Neuronal stem cell (in vitro differentiated cells): ENCODE measurements at regions not wholly inside any gene's neighbourhood (a gene's known extent, or its start where the extent isn't known, plus 50 kb on each side); places are given as distances from the start of the nearest gene placed in this dataset.
A peak's percentile ranks its signal among the peaks of the same experiment; 100 is the strongest.

Experiments
- DNase-seq: peaks from one replicate; pipeline ENCODE4 v3.0.0-alpha.2; 2013; ENCODE audit warnings: low spot score
- H2AFZ ChIP-seq: one replicate; pipeline ENCODE4 v1.6.1; 2013; ENCODE audit warnings: mild to moderate bottlenecking, low read length, inconsistent platforms
- H2AK5ac ChIP-seq: 2 replicates; pipeline ENCODE4 v1.6.1; 2013; ENCODE audit warnings: low read depth, mild to moderate bottlenecking, inconsistent platforms, low read length, moderate library complexity, mixed read lengths
- H2BK120ac ChIP-seq: 2 replicates; pipeline ENCODE4 v1.6.1; 2013; ENCODE audit warnings: low read depth, mild to moderate bottlenecking, inconsistent platforms, low read length, moderate library complexity, mixed read lengths
- H2BK12ac ChIP-seq: one replicate; pipeline ENCODE4 v1.6.1; 2013; ENCODE audit warnings: low read length, inconsistent platforms
- H2BK15ac ChIP-seq: 2 replicates; pipeline ENCODE4 v1.6.1; 2013; ENCODE audit warnings: mild to moderate bottlenecking, low read length, inconsistent platforms, mixed read lengths
- H2BK5ac ChIP-seq: one replicate; pipeline ENCODE4 v1.6.1; 2013; ENCODE audit warnings: inconsistent platforms, mild to moderate bottlenecking, low read length, moderate library complexity
- H3K14ac ChIP-seq: one replicate; pipeline ENCODE4 v1.6.1; 2013; ENCODE audit warnings: low read length, inconsistent platforms
- H3K18ac ChIP-seq: 2 replicates; pipeline ENCODE4 v1.6.1; 2013; ENCODE audit warnings: low read length, inconsistent platforms
- H3K23ac ChIP-seq: 2 replicates; pipeline ENCODE4 v1.6.1; 2013; ENCODE audit warnings: low read depth, mild to moderate bottlenecking, mixed read lengths, low read length, inconsistent platforms; ENCODE audit not compliant: poor library complexity
- H3K27ac ChIP-seq: replicated peaks from 3 replicates; pipeline ENCODE4 v1.5.1; 2013; ENCODE audit warnings: low read length, inconsistent platforms
- H3K27me3 ChIP-seq, 3 experiments: 2 replicates each; pipeline ENCODE4 v1.6.1; 2013; ENCODE audit warnings: low read length in 3 of 3, mild to moderate bottlenecking in 2 of 3, inconsistent platforms in 1 of 3, low read depth in 1 of 3, mixed read lengths in 1 of 3, moderate library complexity in 1 of 3; ENCODE audit not compliant: control insufficient read depth in 3 of 3, insufficient read depth in 3 of 3
- H3K36me3 ChIP-seq, 2 donors: replicated peaks in 1 of 2; 2 replicates each; pipeline ENCODE4 v1.6.1; 2013; ENCODE audit warnings: low read length in 2 of 2; ENCODE audit not compliant: control insufficient read depth in 2 of 2, insufficient read depth in 2 of 2
- H3K4ac ChIP-seq: 2 replicates; pipeline ENCODE4 v1.6.1; 2013; ENCODE audit warnings: inconsistent platforms, mild to moderate bottlenecking, low read length, moderate library complexity
- H3K4me1 ChIP-seq, 2 donors: 1 replicate in 1 of 2; 2 replicates in 1 of 2; pipeline ENCODE4 v1.6.1; 2013; ENCODE audit warnings: low read length in 2 of 2, low read depth in 1 of 2; ENCODE audit not compliant: control insufficient read depth in 2 of 2, insufficient read depth in 1 of 2
- H3K4me2 ChIP-seq: one replicate; pipeline ENCODE4 v1.6.1; 2013; ENCODE audit warnings: mild to moderate bottlenecking, low read length, inconsistent platforms; ENCODE audit not compliant: insufficient read depth, poor library complexity, severe bottlenecking
- H3K4me3 ChIP-seq, 2 donors: 2 replicates each; pipeline ENCODE4 v1.5.1; 2013; ENCODE audit warnings: low read length in 2 of 2, mild to moderate bottlenecking in 2 of 2, inconsistent platforms in 1 of 2, moderate library complexity in 1 of 2
- H3K79me1 ChIP-seq: one replicate; pipeline ENCODE4 v1.6.1; 2013; ENCODE audit warnings: low read depth, mild to moderate bottlenecking, inconsistent platforms, low read length, moderate library complexity
- H3K9ac ChIP-seq: one replicate; pipeline ENCODE4 v1.6.1; 2013; ENCODE audit warnings: mild to moderate bottlenecking, low read depth, low read length, inconsistent platforms; ENCODE audit not compliant: poor library complexity
- H3K9me3 ChIP-seq, 2 donors: replicated peaks in 1 of 2; 2 replicates each; pipeline versions ENCODE3 to v1.6.1; 2013; ENCODE audit warnings: low read length in 2 of 2, mild to moderate bottlenecking in 2 of 2, inconsistent platforms in 1 of 2, low read depth in 1 of 2, mixed read lengths in 1 of 2, moderate library complexity in 1 of 2; ENCODE audit not compliant: control insufficient read depth in 2 of 2, insufficient read depth in 1 of 2
- H4K8ac ChIP-seq: one replicate; pipeline ENCODE4 v1.6.1; 2013; ENCODE audit warnings: low read depth, mild to moderate bottlenecking, inconsistent platforms, low read length, moderate library complexity
- H4K91ac ChIP-seq: one replicate; pipeline ENCODE4 v1.6.1; 2013; ENCODE audit warnings: low read length, low read depth, mild to moderate bottlenecking, inconsistent platforms; ENCODE audit not compliant: poor library complexity
- WGBS, 2 donors: extraction: QIAGEN DNeasy Blood & Tissue Kit; methylation state at CpG; one replicate each; pipeline ENCODE4 v1.1.7; 2013; ENCODE audit warnings: missing lambda C conversion rate in 2 of 2, mixed read lengths in 1 of 2; ENCODE audit not compliant: insufficient read length in 2 of 2, insufficient replicate concordance in 1 of 2; ENCODE audit errors: extremely low coverage in 2 of 2; 5-methylcytosine and 5-hydroxymethylcytosine counted together

DNA sequence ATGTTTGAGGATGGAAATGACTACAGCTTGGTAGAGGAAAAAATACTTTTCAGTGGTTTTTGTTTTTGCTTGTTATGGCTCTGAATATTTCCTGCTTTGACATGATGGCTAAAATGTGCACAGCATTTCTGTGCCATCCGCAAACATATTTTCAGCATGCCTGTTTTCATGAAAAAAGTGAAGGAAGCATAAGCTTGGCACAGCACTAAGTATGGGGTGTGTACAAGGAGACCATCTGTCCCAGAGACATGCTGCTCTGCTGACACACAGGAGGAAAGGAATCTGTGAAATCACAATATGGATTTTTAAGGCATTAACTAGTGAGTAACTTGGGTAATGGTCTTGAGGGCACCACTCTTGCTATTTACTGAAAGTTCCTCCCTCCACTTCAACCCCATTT is 595.5 kb downstream of the RWDD3 start:
- Histone ChIP-seq H3K27ac (no peak overlapping the region), H3K18ac (no peak overlapping the region), H2AFZ (no peak overlapping the region), H3K4me1 (no peaks in the 10 kb centered on the region), H3K4ac (no peak overlapping the region), H3K4me2 (no peak overlapping the region), H3K14ac (no peak overlapping the region), H3K79me1 (no peaks in the 10 kb centered on the region), H2AK5ac (no peak overlapping the region), H2BK12ac (no peak overlapping the region), H2BK5ac (no peak overlapping the region), H4K8ac (no peak overlapping the region), H4K91ac (no peak overlapping the region), H3K9ac (no peak overlapping the region), H2BK15ac (no peak overlapping the region), H3K4me3 (no peak overlapping the region), H3K27me3 (no peaks in the 10 kb centered on the region), H3K36me3 (no peaks in the 10 kb centered on the region), H3K9me3 (no peaks in the 10 kb centered on the region), H3K23ac (no peak overlapping the region), H2BK120ac (no peak overlapping the region)
- no CpG with 5 or more reads among the region's 1 CpG for WGBS, 2 donors
- DNase-seq: no peak

DNA sequence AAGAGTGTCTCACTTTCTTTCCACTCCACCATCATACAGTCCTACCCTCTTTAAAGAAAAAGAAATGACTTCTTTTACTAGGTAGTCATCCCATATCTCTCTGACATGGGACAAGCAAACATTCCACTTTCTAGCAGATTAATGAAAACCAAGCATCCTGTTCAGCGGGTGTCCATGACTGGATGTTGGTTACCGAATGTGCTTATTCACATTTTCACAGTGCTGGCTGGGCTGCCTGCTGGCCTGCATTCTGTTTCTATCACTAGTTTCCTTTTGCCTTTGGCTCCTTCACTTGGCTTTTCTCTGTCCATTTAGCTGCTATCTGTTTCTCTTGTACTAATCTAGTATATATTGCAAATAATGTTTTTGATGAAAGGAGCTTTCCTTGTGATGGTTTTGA is 598.4 kb downstream of the RWDD3 start:
- Histone ChIP-seq H2BK5ac (no peak overlapping the region), H3K27ac (no peak overlapping the region), H2BK15ac (no peak overlapping the region), H2BK12ac (no peak overlapping the region), H3K4me2 (no peak overlapping the region), H3K36me3 (no peaks in the 10 kb centered on the region), H3K4ac (no peak overlapping the region), H3K9me3 (no peaks in the 10 kb centered on the region), H3K14ac (no peak overlapping the region), H2BK120ac (no peak overlapping the region), H4K8ac (no peak overlapping the region), H3K23ac (no peak overlapping the region), H2AK5ac (no peak overlapping the region), H3K18ac (no peak overlapping the region), H3K4me1 (no peaks in the 10 kb centered on the region), H3K4me3 (no peak overlapping the region), H2AFZ (no peak overlapping the region), H3K27me3 (no peaks in the 10 kb centered on the region), H4K91ac (no peak overlapping the region), H3K79me1 (no peaks in the 10 kb centered on the region), H3K9ac (no peak overlapping the region)
- no CpG with 5 or more reads among the region's 2 CpGs for WGBS, 2 donors
- DNase-seq: no peak

DNA sequence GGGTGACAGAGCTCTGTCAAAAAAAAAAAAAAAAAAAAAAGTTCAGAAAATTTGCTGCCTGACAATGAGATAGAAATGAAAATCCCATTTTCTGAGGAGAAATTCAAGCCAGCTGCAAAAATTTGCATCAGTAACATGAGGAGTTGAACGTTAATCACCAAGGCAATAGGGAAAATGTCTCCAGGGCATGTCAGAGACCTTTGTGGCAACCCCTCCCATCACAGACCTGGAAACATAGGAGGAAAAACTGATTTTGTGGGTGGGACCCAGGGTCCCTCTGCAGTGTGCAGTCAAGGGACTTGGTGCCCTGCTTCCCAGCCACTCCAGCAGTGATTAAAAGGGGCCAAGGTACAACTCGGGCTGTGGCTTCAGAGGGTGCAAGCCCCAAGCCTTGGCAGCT is 615.4 kb downstream of the RWDD3 start:
- no peak for DNase-seq
- H3K9me3 ChIP-seq: no peaks in the 10 kb centered on the region
- no peak overlapping the region for H3K4ac ChIP-seq
- no peak overlapping the region for H4K8ac ChIP-seq
- H3K36me3 ChIP-seq: no peaks in the 10 kb centered on the region
- no peak overlapping the region for H4K91ac ChIP-seq
- H2BK5ac ChIP-seq: no peak overlapping the region
- H2BK120ac ChIP-seq: no peak overlapping the region
- H3K4me3 ChIP-seq: no peak overlapping the region
- no peak overlapping the region for H3K14ac ChIP-seq
- H3K27me3 ChIP-seq: no peaks in the 10 kb centered on the region
- no peak overlapping the region for H2BK15ac ChIP-seq
- no peak overlapping the region for H2AFZ ChIP-seq
- whole genome bisulfite sequencing, 2 donors: no CpG with 5 or more reads among the region's 2 CpGs
- no peaks in the 10 kb centered on the region for H3K79me1 ChIP-seq
- H3K4me1 ChIP-seq: no peaks in the 10 kb centered on the region
- H3K9ac ChIP-seq: no peak overlapping the region
- H3K18ac ChIP-seq: no peak overlapping the region
- no peak overlapping the region for H3K23ac ChIP-seq
- no peak overlapping the region for H2AK5ac ChIP-seq
- H3K27ac ChIP-seq: no peak overlapping the region
- H3K4me2 ChIP-seq: no peak overlapping the region
- no peak overlapping the region for H2BK12ac ChIP-seq

DNA sequence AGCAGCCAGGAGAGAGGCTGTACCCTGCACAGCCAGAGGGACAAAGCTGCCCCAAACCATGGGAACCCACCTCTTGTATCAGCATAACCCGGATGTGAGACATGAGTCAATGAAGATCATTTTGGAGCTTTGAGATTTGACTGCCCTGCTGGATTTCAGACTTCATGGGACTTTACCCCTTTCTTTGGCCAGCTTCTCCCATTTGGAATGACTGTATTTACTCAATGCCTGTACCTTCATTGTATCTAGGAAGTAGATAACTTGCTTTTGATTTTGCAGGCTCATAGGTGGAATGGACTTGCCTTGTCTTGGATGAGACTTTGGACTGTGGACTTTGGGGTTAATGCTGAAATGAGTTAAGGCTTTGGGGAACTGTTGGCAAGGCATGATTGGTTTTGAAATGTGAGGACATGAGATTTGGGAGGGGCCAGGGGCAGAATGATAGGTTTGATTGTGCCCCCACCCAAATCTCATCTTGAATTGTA is 616.2 kb downstream of the RWDD3 start:
- Histone ChIP-seq H3K14ac (no peak overlapping the region), H3K18ac (no peak overlapping the region), H2AFZ (no peak overlapping the region), H2BK120ac (no peak overlapping the region), H3K4ac (no peak overlapping the region), H3K9me3 (no peaks in the 10 kb centered on the region), H3K4me2 (no peak overlapping the region), H2BK5ac (no peak overlapping the region), H3K36me3 (no peaks in the 10 kb centered on the region), H3K23ac (no peak overlapping the region), H2AK5ac (no peak overlapping the region), H4K8ac (no peak overlapping the region), H3K27ac (no peak overlapping the region), H2BK15ac (no peak overlapping the region), H3K27me3 (no peaks in the 10 kb centered on the region), H2BK12ac (peak overlapping the region; percentile 46), H3K4me3 (no peak overlapping the region), H3K4me1 (no peaks in the 10 kb centered on the region), H3K9ac (no peak overlapping the region), H4K91ac (no peak overlapping the region), H3K79me1 (no peaks in the 10 kb centered on the region)
- WGBS, 2 donors: no CpG with 5 or more reads among the region's 1 CpG
- no peak for DNase-seq
